OCI-LY1 (cell line): ENCODE measurements at regions not wholly inside any gene's neighbourhood (a gene's known extent, or its start where the extent isn't known, plus 50 kb on each side); places are given as distances from the start of the nearest gene placed in this dataset.

Experiments used
- H2AFZ ChIP-seq: fragments of 200-600 bp; sonication (generic), shearing (Covaris generic); 2 replicates; pipeline ENCODE4 v1.6.0; 2014; ENCODE audit warnings: antibody characterized with exemption, mild to moderate bottlenecking, low read length
- H3F3A ChIP-seq: fragments of 200-600 bp; sonication (generic), shearing (Covaris generic); 2 replicates; pipeline ENCODE4 v1.6.0; 2014; ENCODE audit warnings: mild to moderate bottlenecking, antibody characterized with exemption, low read length, moderate library complexity; ENCODE audit not compliant: insufficient read depth
- H3K27ac ChIP-seq: fragments of 200-600 bp; sonication (generic); 2 replicates; pipeline ENCODE4 v1.5.1; 2014; ENCODE audit warnings: low read length, mixed run types, mild to moderate bottlenecking, low read depth; ENCODE audit not compliant: poor library complexity, severe bottlenecking
- H3K27me3 ChIP-seq: fragments of 200-600 bp; sonication (generic); 2 replicates; pipeline ENCODE4 v1.6.0; 2014; ENCODE audit warnings: antibody characterized with exemption, mild to moderate bottlenecking, low read length, moderate library complexity; ENCODE audit not compliant: insufficient read depth
- H3K36me3 ChIP-seq: fragments of 200-600 bp; sonication (generic); 2 replicates; pipeline ENCODE4 v1.6.1; 2014; ENCODE audit warnings: mild to moderate bottlenecking, antibody characterized with exemption, low read length, moderate library complexity, mixed read lengths; ENCODE audit not compliant: insufficient read depth
- H3K4me1 ChIP-seq: fragments of 200-600 bp; sonication (generic); 2 replicates; pipeline ENCODE4 v1.5.1; 2014; ENCODE audit warnings: mild to moderate bottlenecking, low read length, moderate library complexity; ENCODE audit not compliant: insufficient read depth, severe bottlenecking
- H3K4me2 ChIP-seq: fragments of 200-600 bp; sonication (generic), shearing (Covaris generic); 2 replicates; pipeline ENCODE4 v1.6.1; 2014; ENCODE audit warnings: low read length
- H3K4me3 ChIP-seq: fragments of 200-600 bp; sonication (generic); 2 replicates; pipeline ENCODE4 v1.5.1; 2014; ENCODE audit warnings: low read length, low read depth, mild to moderate bottlenecking, mixed read lengths; ENCODE audit not compliant: poor library complexity, severe bottlenecking
- H3K79me2 ChIP-seq: fragments of 200-600 bp; shearing (Covaris generic); 2 replicates; pipeline ENCODE4 v1.6.1; 2016; ENCODE audit warnings: mixed run types, low read length, mixed read lengths; ENCODE audit not compliant: insufficient read depth
- H3K9ac ChIP-seq: fragments of 200-600 bp; sonication (generic), shearing (Covaris generic); 2 replicates; pipeline ENCODE4 v1.6.1; 2014; ENCODE audit warnings: mild to moderate bottlenecking, low read length, mixed read lengths
- H3K9me2 ChIP-seq: fragments of 200-600 bp; sonication (generic), shearing (Covaris generic); 2 replicates; pipeline ENCODE4 v1.6.1; 2014; ENCODE audit warnings: low read depth, mild to moderate bottlenecking, low read length, mixed read lengths
- H3K9me3 ChIP-seq: fragments of 200-600 bp; shearing (Covaris generic); 2 replicates; pipeline ENCODE4 v1.6.1; 2014; ENCODE audit warnings: low read length, mixed read lengths
- H4K20me1 ChIP-seq: fragments of 200-600 bp; sonication (generic), shearing (Covaris generic); 2 replicates; pipeline ENCODE4 v1.6.0; 2016; ENCODE audit warnings: mild to moderate bottlenecking, low read length; ENCODE audit not compliant: insufficient read depth
- CTCF ChIP-seq: fragments of 200-600 bp; sonication (generic), shearing (Covaris generic); IDR thresholded peaks from 2 replicates; pipeline ENCODE4 v1.5.1; 2017; ENCODE audit warnings: mild to moderate bottlenecking, antibody characterized with exemption, low read length, moderate library complexity, mixed read lengths
- EZH2 ChIP-seq: fragments of 200-600 bp; sonication (generic), shearing (Covaris generic); IDR thresholded peaks from 2 replicates; pipeline ENCODE4 v1.8.0; 2017; ENCODE audit warnings: borderline replicate concordance, mixed run types, mild to moderate bottlenecking, antibody characterized with exemption, low read length, moderate library complexity, mixed read lengths

- H3K27ac ChIP-seq = no peak overlapping the region
- no peaks in the 10 kb centered on the region for H3K36me3 ChIP-seq
- H3K9me2 ChIP-seq = no peaks in the 10 kb centered on the region
- no peak overlapping the region for H3K4me3 ChIP-seq
- H3K9ac ChIP-seq = no peak overlapping the region
- TF ChIP-seq CTCF (no peak), EZH2 (no peak)
- H2AFZ ChIP-seq = no peak overlapping the region
- H3K4me1 ChIP-seq = no peaks in the 10 kb centered on the region
- H3K27me3 ChIP-seq = no peaks in the 10 kb centered on the region; the same call in none of the 2 replicates
- H3K79me2 ChIP-seq = no peaks in the 10 kb centered on the region
- no peaks in the 10 kb centered on the region for H3K9me3 ChIP-seq
- H3F3A ChIP-seq = no peaks in the 10 kb centered on the region
- H4K20me1 ChIP-seq = no peaks in the 10 kb centered on the region
- no peak overlapping the region for H3K4me2 ChIP-seq
Observed at GRCh38 chr3:72282918-72283317, 498.0 kb upstream of the PROK2 start.

DNA sequence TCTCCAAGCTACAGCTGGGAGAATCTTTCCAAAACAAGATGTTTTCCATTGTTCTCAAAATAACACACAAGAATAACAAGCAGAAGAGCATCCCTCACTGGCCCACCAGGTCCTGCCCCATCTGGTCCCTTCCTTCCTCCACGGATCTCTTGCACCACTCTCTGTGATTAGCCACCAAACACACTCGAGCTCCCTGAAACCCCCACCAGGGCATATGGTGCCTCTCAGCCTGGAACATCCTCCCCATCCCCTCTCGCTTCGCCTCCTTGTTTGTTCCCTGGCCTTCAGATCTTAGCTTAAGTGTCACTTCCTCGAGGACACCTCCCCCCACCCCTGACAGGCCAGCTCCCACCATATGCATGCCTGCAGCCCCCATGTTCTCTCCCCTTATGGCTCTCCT, 496.6 kb upstream of the PROK2 start:
- no peak overlapping the region for H2AFZ ChIP-seq
- H3K27me3 ChIP-seq = no peaks in the 10 kb centered on the region; the same call in none of the 2 replicates
- no peak overlapping the region for H3K4me2 ChIP-seq
- H3K9ac ChIP-seq = no peak overlapping the region
- no peaks in the 10 kb centered on the region for H3K36me3 ChIP-seq
- H3K9me3 ChIP-seq = no peaks in the 10 kb centered on the region
- no peak overlapping the region for H3K27ac ChIP-seq
- no peak overlapping the region for H3K4me3 ChIP-seq
- H3K4me1 ChIP-seq = no peaks in the 10 kb centered on the region
- no peaks in the 10 kb centered on the region for H3K79me2 ChIP-seq
- no peaks in the 10 kb centered on the region for H3K9me2 ChIP-seq
- TF ChIP-seq EZH2 = no peak
- TF ChIP-seq CTCF = no peak
- no peaks in the 10 kb centered on the region for H3F3A ChIP-seq
- H4K20me1 ChIP-seq = no peaks in the 10 kb centered on the region

DNA sequence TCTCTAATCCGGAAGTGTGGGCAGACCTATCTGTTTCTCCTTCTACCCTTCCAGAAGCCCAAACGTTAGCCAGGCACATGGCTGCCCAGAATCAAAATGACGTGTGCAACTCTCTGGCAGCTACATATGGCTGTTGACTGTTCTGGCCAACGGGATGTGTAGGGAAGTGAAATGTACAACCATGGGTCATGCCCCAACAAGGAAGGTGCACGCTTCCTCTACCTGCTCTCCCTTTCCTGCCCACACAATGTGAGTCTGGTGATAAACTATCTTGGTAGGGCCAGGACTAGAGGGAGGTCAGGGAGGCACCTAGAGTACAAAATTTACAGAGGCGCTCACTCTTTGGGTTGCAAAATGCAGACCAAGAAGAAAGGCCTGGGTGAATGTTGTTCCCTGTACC, 495.9 kb upstream of the PROK2 start:
- Histone ChIP-seq H3K9me2 (no peaks in the 10 kb centered on the region), H3K27ac (no peak overlapping the region), H3K4me2 (no peak overlapping the region), H3F3A (no peaks in the 10 kb centered on the region), H3K27me3 (no peaks in the 10 kb centered on the region; the same call in 1 of the 2 replicates), H3K9ac (no peak overlapping the region), H3K79me2 (no peaks in the 10 kb centered on the region), H3K4me3 (no peak overlapping the region), H3K9me3 (no peaks in the 10 kb centered on the region), H3K36me3 (no peaks in the 10 kb centered on the region), H3K4me1 (no peaks in the 10 kb centered on the region), H2AFZ (no peak overlapping the region), H4K20me1 (no peaks in the 10 kb centered on the region)
- no peak for TF ChIP-seq CTCF
- no peak for TF ChIP-seq EZH2
